EL (cell line): ENCODE measurements at regions not wholly inside any gene's neighbourhood (a gene's known extent, or its start where the extent isn't known, plus 50 kb on each side); places are given as distances from the start of the nearest gene placed in this dataset.

Experiments
- DNase-seq: peaks from one replicate; pipeline ENCODE4 v3.0.0-alpha.2; 2016

DNA sequence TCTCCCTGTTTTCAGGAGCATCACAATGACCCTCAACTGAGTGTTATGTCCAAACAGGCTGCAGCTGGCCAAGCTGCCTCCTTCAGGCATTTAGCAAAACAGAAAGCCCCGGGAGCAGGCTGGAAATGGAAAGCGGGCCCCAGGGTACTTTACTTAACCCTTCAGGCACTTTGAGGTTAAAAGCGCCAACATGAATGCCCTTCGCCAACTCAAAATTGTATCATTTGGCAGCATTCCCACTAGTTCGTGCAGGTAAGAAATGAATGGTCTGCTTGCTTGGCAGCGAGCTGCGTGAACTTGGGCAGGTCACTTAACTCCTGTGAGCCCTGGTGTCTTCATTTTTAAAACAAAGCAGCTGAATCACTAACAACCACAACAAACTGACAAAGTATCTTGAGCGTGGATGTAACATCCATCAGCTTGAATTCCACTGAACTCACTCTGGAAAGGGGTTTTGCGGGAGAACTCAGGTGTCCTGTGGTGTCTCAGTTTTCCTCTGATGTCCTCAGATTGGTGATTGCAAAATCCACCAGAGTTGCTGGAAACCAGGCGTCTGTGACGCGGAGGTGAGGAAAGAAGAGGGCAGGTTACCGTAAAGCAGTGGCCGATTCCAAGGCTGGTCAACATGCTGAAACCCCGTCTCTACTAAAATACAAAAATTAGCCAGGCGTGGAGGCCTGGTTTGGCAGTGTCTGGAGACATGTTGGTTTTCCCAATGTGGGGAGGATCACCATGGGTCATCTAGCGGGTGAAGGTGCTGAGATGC is 118.8 kb upstream of the ZNF217 start:
- DNase-seq = no peak

GRCh38 chr20:53711333-53712211 is 117.9 kb upstream of the ZNF217 start:
- DNase-seq = no peak

DNA sequence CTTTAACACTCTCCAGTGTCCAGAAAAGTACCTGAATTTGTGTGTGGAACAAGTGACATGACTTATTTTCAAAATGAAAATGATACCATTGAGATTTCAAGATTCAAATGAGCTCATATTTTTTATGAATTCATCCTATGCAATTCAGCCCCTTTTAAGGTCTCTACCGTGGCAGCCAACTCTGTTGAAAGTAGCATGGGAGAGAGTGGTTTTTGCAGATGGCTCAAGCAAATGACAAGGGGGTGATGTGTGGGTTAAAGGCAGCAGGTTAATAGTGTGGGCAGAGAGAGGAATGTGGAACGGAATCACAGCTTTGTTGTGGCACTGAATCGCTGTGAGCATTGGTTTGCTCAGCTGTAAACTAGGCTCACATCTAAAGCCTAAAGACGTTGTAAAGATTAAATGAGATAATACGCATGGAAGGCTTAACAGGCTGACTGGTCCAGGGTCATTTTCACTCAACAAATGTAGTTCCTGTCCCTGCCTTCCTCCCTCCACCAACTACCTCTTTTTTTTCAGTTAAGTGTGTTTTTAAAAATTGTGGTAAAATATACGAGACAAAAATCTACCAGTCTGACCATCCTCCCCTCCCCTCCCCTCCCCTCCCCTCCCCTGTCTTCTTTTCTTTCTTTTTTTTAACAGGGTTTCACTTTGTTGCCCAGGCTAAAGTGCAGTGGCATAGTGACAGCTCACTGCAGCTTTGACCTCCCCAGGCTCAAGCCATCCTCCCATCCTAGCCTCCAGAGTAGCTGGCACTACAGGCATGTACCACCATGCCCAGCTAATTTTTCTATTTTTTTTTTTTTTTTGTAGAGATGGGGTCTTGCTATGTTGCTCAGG is 114.7 kb upstream of the ZNF217 start:
- peak; percentile 89 for DNase-seq

- peak; percentile 66 for DNase-seq
Observed at GRCh38 chr20:53707371-53708055, 113.9 kb upstream of the ZNF217 start.

- peak; percentile 56 for DNase-seq
Observed at GRCh38 chr20:53706466-53707370, 113.1 kb upstream of the ZNF217 start.

- peak; percentile 55 for DNase-seq
Observed at GRCh38 chr20:53706008-53706465, 112.4 kb upstream of the ZNF217 start.

GRCh38 chr20:53702617-53703016 is 109.0 kb upstream of the ZNF217 start:
- DNase-seq = no peak

DNA sequence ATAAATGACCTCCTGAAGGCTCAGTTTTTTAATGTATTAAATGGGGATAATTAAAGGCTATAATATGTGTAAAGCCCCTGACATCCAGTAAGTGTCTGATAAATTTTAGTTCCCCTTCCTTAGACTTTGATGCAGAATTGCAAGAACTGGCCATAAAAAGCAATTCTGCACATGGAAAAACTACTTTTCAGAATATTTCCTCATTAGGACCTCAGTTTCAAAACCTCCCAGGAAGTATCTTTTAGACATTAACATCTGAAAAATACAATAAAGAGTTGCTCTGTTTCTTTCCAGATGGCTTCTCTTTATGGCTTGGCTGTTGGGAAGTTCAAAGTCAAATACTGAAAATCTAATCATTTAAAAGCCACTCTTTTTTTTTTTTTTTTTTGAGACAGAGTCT is 106.3 kb upstream of the ZNF217 start:
- DNase-seq = no peak

DNA sequence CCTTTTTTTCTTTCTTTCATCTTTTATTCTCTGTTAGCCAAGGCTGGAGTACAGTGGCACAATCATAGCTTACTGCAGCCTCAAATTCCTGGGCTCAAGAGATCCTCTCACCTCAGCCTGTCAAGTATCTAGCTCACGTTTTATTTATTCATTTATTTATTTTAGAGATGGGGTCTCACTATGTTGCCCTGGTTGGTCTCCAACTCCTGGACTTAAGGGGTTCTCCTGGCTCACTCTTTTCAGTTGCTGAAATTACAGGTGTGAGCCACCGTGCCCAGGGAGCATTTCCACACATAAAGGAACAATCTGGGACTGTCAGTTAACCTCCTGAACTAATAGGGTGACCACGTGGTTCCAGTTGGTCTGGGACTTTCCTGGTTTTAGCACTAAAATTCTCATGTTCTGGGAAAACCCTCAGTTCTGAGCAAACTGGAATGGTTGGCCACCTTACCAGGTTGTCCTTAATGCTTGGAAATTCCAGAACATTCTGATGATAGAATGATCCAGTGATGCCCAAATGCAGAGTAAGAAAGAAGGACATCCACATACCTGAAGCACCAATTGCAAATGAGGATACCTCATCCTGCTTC is 105.5 kb upstream of the ZNF217 start:
- DNase-seq = no peak

DNA sequence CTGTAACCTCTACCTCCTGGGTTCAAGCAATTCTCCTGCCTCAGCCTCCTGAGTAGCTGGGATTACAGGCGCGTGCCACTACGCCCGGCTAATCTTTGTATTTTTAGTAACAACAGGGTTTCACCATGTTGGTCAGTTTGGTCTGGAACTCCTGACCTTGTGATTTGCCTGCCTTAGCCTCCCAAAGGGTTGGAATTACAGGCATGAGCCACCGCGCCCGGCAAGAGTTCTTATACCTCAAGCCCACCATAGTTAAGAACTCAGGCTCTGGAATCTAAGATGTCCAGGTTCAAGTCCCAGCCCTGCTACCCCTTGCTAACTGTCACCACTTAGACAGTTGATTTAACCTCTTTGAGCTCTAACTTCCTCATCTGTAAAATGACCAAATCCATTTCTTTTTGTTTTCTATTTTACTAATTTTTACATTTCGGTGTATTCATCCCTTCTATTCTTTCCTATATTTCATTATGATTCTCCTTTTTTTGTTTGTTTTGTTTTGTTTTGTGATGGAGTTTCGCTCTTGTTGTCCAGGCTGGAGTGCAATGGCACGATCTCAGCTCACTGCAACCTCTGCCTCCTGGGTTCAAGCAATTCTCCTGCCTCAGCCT is 104.8 kb upstream of the ZNF217 start:
- DNase-seq = no peak

GRCh38 chr20:53695797-53696527 is 102.3 kb upstream of the ZNF217 start:
- DNase-seq = no peak

- no peak for DNase-seq
Observed at GRCh38 chr20:53693262-53693871, 99.7 kb upstream of the ZNF217 start.

GRCh38 chr20:53692465-53693067 is 98.9 kb upstream of the ZNF217 start:
- DNase-seq = peak; percentile 58

DNA sequence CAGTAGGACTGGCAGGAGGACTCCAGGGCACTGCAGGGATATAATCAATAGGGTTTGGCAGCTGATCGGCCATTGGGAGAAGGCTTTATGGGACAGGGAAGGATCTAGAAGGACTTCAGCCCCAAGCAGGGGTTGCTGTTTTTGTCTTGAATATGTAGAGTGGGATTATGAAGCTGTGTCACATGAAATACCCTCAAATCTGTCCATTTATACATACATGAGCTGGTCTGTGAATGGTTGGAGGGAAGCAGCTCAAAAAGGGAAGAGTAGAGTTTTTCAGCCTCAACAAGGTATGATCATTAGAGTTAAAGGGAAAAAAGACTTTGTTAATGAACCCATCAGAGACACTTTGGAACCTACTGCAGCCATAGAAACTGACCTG is 98.2 kb upstream of the ZNF217 start:
- DNase-seq = no peak

- no peak for DNase-seq
Observed at GRCh38 chr20:53691060-53691810, 97.6 kb upstream of the ZNF217 start.

- no peak for DNase-seq
Observed at GRCh38 chr20:53688085-53688484, 94.4 kb upstream of the ZNF217 start.

DNA sequence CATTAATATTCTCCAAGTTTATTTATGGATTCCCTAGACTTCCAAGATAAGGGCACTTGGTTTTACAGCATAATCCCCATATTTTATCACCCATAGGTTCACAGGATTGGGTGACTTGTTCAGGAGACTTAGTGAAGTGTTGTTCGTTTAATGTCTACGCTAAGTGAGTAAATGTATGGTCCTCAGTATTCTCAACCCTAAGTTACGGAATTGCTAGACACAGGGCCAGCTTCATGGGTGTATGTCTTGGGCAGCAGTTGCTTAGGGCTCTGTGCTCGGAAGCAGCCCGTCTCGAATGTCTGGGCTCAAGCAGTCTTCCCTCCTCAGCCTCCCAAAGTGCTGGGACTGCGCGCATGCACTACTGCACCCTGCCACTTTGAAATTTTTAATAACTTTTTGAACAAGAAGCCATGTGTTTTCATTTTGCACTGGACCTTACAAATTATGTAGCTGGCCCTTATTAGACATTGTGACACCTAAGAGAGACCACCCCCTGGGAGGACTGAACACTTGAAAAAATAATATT is 91.5 kb upstream of the ZNF217 start:
- no peak for DNase-seq

GRCh38 chr20:53683506-53683905 is 89.9 kb upstream of the ZNF217 start:
- DNase-seq = no peak
